ENCODE measurements at regions not wholly inside any gene's neighbourhood (a gene's known extent, or its start where the extent isn't known, plus 50 kb on each side); places are given as distances from the start of the nearest gene placed in this dataset.

DNA sequence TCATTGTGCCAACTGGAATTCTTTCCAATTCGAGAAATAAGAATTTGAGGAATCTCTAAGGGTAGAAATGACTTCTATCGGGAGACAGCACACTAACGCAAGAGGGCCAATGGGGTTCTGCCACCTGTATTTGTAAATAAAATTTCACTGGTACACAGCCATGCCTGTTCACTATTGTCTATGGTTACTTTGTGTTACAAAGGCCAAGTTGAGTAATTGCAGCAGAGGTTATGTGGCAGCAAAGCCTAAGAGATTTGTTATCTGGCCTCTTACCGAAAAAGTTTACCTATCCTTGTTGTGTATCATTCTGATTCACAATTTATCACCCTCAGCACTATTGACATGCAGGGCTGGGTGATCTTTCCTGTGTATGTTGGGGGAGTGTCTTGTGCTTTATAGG is 278.0 kb downstream of the KLF5 start:
- TF ChIP-seq EZH2 (IDR thresholded peaks at IDR 0.05; ENCODE audit: insufficient read depth, low read length) (no peak), CTCF (IDR thresholded peaks at IDR 0.05; ENCODE audit: insufficient read depth, low read depth, low read length) (no peak)
